ENCODE measurements at regions not wholly inside any gene's neighbourhood (a gene's known extent, or its start where the extent isn't known, plus 50 kb on each side); places are given as distances from the start of the nearest gene placed in this dataset.

DNA sequence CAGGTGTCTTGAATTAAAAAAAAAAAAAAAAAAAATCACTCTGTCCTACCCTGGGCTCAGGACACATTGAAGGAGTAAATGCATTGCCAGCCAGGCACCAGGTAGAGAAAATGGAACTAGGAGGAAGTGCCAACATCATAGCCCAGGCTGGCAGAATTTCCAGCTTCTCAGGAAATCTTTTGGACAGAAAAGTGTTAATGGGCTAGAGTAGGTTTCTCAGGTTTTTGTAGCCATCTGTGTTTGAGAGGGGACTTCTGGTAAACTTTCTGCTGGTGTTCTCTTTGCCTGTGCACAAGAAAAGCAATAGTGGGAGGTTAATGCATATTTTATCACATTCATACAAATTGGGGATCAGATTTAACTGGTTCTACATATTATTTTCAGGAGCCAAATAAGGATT lies 678.3 kb upstream of the NRSN1 start:
- no peak for DNase-seq
- peaks cover 0 to 20% (median 4%) of the 10 kb centered on the region in 4 donors for H3K4me1 ChIP-seq
- H3K27ac ChIP-seq: no peak overlapping the region
- no peaks in the 10 kb centered on the region for H3K9me3 ChIP-seq
- intact Hi-C loops (cut with DNase I; ENCODE audit: low total_unique reads): no loop called here
- H3K27me3 ChIP-seq: no peaks in the 10 kb centered on the region
- H3K36me3 ChIP-seq: no peaks in the 10 kb centered on the region
- TF ChIP-seq, protein P1, sequence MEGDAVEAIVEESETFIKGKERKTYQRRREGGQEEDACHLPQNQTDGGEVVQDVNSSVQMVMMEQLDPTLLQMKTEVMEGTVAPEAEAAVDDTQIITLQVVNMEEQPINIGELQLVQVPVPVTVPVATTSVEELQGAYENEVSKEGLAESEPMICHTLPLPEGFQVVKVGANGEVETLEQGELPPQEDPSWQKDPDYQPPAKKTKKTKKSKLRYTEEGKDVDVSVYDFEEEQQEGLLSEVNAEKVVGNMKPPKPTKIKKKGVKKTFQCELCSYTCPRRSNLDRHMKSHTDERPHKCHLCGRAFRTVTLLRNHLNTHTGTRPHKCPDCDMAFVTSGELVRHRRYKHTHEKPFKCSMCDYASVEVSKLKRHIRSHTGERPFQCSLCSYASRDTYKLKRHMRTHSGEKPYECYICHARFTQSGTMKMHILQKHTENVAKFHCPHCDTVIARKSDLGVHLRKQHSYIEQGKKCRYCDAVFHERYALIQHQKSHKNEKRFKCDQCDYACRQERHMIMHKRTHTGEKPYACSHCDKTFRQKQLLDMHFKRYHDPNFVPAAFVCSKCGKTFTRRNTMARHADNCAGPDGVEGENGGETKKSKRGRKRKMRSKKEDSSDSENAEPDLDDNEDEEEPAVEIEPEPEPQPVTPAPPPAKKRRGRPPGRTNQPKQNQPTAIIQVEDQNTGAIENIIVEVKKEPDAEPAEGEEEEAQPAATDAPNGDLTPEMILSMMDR (IDR thresholded peaks at IDR 0.05): no peak
- no peak for TF ChIP-seq EP300 (IDR thresholded peaks at IDR 0.05)
- no peak for TF ChIP-seq POLR2AphosphoS5 (IDR thresholded peaks at IDR 0.05)
- TF ChIP-seq POLR2A (IDR thresholded peaks at IDR 0.05): no peak
- H3K4me3 ChIP-seq: no peak overlapping the region

DNA sequence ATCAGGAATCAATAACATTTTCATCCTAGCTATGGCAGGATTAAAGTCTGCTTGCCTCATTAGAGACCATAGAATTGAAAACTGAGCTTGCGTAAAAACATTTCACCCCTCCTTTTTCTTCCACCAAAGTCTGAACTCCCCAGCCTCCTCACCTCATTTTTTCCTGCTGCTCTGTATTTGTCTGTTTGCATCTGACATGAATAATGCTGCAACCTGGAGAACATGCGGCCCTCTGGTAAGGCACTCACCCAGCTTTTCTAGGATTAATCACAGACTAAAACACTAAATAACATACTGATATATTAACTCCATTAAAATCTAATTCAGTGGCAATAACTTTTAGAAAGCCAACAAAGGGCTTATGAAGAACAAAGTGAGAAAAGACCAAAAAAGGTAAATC lies 677.7 kb upstream of the NRSN1 start:
- Histone ChIP-seq H3K4me3 (no peak overlapping the region), H3K36me3 (no peaks in the 10 kb centered on the region), H3K27me3 (no peaks in the 10 kb centered on the region), H3K27ac (no peak overlapping the region), H3K9me3 (no peaks in the 10 kb centered on the region), H3K4me1 (peaks cover 0 to 20% (median 4%) of the 10 kb centered on the region in 4 donors)
- DNase-seq: no peak
- intact Hi-C loops (cut with DNase I; ENCODE audit: low total_unique reads): no loop called here
- 80 to 89% (median 83%) methylated on average over 2 of the region's 2 CpGs for WGBS, 5 donors
- TF ChIP-seq EP300 (IDR thresholded peaks at IDR 0.05): no peak
- TF ChIP-seq, protein P1 (IDR thresholded peaks at IDR 0.05): no peak
- TF ChIP-seq POLR2A (IDR thresholded peaks at IDR 0.05): no peak
- TF ChIP-seq POLR2AphosphoS5 (IDR thresholded peaks at IDR 0.05): no peak

DNA sequence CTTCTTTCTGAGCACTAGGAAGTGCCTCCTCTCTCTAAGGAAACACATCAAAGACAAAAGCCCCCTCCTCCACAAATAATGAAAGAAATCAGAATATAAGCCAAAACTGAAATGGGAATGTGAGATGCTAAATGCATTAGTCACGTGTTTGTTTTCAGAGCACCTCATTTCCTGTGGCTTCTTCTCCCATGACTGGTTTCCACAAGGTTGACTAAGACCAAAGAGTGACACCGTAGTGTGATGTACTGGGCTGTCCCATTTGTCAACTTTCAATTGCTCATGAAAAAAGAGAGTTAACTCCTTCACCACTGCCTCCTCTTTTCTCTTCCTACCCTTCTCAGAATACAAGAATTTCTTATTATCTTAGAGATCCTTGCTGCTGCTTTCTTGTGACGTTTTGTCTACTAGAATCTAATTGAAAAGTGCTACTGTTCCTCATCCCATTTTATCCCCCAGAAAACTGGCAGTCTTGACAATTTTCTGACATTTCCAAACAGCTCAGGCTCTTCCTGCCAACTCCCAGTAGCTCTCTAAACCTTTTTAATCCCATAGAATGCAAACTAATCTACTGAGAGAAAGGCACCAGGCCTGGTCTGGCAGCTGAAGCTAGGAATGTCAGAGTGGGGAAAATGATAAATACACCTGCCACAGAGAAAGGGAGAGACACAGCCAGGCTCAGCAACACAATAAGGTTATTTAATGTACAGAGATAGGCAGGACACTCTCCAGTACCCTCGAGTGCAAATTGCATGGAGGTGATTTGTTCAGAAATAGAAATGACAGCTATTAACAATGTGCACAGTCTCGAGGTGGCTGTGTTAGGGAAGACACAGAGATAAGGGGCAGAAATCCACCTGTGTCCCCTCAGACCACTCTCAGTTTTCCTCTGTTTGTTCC lies 671.7 kb upstream of the NRSN1 start:
- Histone ChIP-seq H3K4me1 (no peaks in the 10 kb centered on the region), H3K4me3 (no peak overlapping the region), H3K9me3 (no peaks in the 10 kb centered on the region), H3K27me3 (no peaks in the 10 kb centered on the region), H3K27ac (no peak overlapping the region), H3K36me3 (no peaks in the 10 kb centered on the region)
- intact Hi-C loops (cut with DNase I; ENCODE audit: low total_unique reads): no loop called here
- no peak for DNase-seq
- TF ChIP-seq, protein P1 (IDR thresholded peaks at IDR 0.05): no peak
- no peak for TF ChIP-seq EP300 (IDR thresholded peaks at IDR 0.05)
- no peak for TF ChIP-seq POLR2A (IDR thresholded peaks at IDR 0.05)
- no peak for TF ChIP-seq POLR2AphosphoS5 (IDR thresholded peaks at IDR 0.05)
- WGBS, 5 donors: 37 to 45% (median 42%) methylated on average over 5 of the region's 5 CpGs

DNA sequence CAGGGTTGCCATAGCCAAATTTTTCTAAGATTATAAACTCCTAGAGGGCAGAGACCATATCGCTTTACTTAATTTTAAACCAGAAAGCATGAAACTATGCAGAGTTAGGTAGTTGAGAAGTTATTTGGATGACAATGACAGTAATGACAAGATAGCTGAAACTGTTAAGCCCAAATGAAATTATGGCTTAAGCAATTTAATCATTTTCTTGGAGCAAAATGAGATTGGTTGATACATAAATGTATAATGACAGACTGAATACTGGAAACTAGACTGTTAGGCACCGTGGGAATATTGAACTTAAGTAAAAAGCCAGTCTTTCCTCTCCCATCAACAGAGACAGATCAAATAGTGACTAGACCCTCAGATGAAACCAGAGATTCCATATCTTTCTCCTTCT lies 670.3 kb upstream of the NRSN1 start:
- intact Hi-C loops (cut with DNase I; ENCODE audit: low total_unique reads): no loop called here
- DNase-seq: no peak
- WGBS, 5 donors: 78 to 92% (median 85%) methylated on average over 2 of the region's 2 CpGs

More for the DNA sequence above, 670.3 kb upstream of the NRSN1 start:
- H3K36me3 ChIP-seq: no peaks in the 10 kb centered on the region
- H3K4me3 ChIP-seq: no peak overlapping the region
- H3K27ac ChIP-seq: no peak overlapping the region
- TF ChIP-seq POLR2A (IDR thresholded peaks at IDR 0.05) (no peak), POLR2AphosphoS5 (IDR thresholded peaks at IDR 0.05) (no peak)
- TF ChIP-seq, protein P1 (IDR thresholded peaks at IDR 0.05): no peak
- H3K4me1 ChIP-seq: no peaks in the 10 kb centered on the region
- H3K27me3 ChIP-seq: no peaks in the 10 kb centered on the region
- H3K9me3 ChIP-seq: no peaks in the 10 kb centered on the region

Measured in stomach (tissue), 8 donors.